SJCRH30 (cell line): ENCODE measurements at regions not wholly inside any gene's neighbourhood (a gene's known extent, or its start where the extent isn't known, plus 50 kb on each side); places are given as distances from the start of the nearest gene placed in this dataset.

Experiments
- DNase-seq, 2 experiments: peaks; one replicate each; pipeline ENCODE4 v3.0.0-alpha.2; 2015 to 2020
- H3K27ac ChIP-seq: fragments of 250-450 bp; sonication (Bioruptor Pico); 2 replicates; pipeline ENCODE4 v1.5.1; 2020; ENCODE audit warnings: mild to moderate bottlenecking, moderate library complexity
- H3K27me3 ChIP-seq: fragments of 250-450 bp; sonication (Bioruptor Pico); 2 replicates; pipeline ENCODE4 v1.5.1; 2020; ENCODE audit warnings: mild to moderate bottlenecking, moderate library complexity
- H3K36me3 ChIP-seq: fragments of 250-450 bp; sonication (Bioruptor Pico); 2 replicates; pipeline ENCODE4 v1.5.1; 2020; ENCODE audit warnings: mild to moderate bottlenecking, moderate library complexity
- H3K4me1 ChIP-seq: fragments of 250-450 bp; sonication (Bioruptor Pico); 2 replicates; pipeline ENCODE4 v1.5.1; 2020; ENCODE audit warnings: mild to moderate bottlenecking, moderate library complexity
- H3K4me3 ChIP-seq: fragments of 250-450 bp; sonication (Bioruptor Pico); 2 replicates; pipeline ENCODE4 v1.5.1; 2020; ENCODE audit warnings: mild to moderate bottlenecking, moderate library complexity
- H3K9me3 ChIP-seq: fragments of 250-450 bp; sonication (Bioruptor Pico); replicated peaks from 2 replicates; pipeline ENCODE4 v1.5.1; 2020; ENCODE audit warnings: mild to moderate bottlenecking, moderate library complexity

GRCh38 chr17:15124746-15125145, 140.4 kb downstream of the PMP22 start:
- H3K27ac ChIP-seq, result no peak overlapping the region
- no peaks in the 10 kb centered on the region for H3K9me3 ChIP-seq
- no peaks in the 10 kb centered on the region for H3K36me3 ChIP-seq
- H3K4me1 ChIP-seq, result peaks cover 4% of the 10 kb centered on the region; the same call in 1 of the 2 replicates
- no peak for DNase-seq
- H3K4me3 ChIP-seq, result no peak overlapping the region
- H3K27me3 ChIP-seq, result 0 out of 2 replicates have a peak, but pooled peaks cover 5% of the 10 kb centered on the region

GRCh38 chr17:15124264-15124595, 140.9 kb downstream of the PMP22 start:
- H3K4me3 ChIP-seq, result no peak overlapping the region
- H3K9me3 ChIP-seq, result no peaks in the 10 kb centered on the region
- no peak for DNase-seq
- no peak overlapping the region for H3K27ac ChIP-seq
- H3K27me3 ChIP-seq, result 0 out of 2 replicates have a peak, but pooled peaks cover 5% of the 10 kb centered on the region
- H3K4me1 ChIP-seq, result peaks cover 4% of the 10 kb centered on the region; the same call in 1 of the 2 replicates
- no peaks in the 10 kb centered on the region for H3K36me3 ChIP-seq

- Histone ChIP-seq H3K9me3 (no peaks in the 10 kb centered on the region), H3K36me3 (no peaks in the 10 kb centered on the region), H3K4me1 (peaks cover 4% of the 10 kb centered on the region; the same call in 1 of the 2 replicates), H3K27me3 (0 out of 2 replicates have a peak, but pooled peaks cover 5% of the 10 kb centered on the region), H3K27ac (no peak overlapping the region), H3K4me3 (no peak overlapping the region)
- peak; percentile 52 to 55 for DNase-seq
Measured at GRCh38 chr17:15123593-15124263, 141.4 kb downstream of the PMP22 start.

GRCh38 chr17:15122857-15123256, 142.3 kb downstream of the PMP22 start:
- no peaks in the 10 kb centered on the region for H3K36me3 ChIP-seq
- no peak overlapping the region for H3K4me3 ChIP-seq
- H3K4me1 ChIP-seq, result peaks cover 4% of the 10 kb centered on the region; the same call in 1 of the 2 replicates
- 0 out of 2 replicates have a peak, but pooled peaks cover 5% of the 10 kb centered on the region for H3K27me3 ChIP-seq
- DNase-seq, result no peak
- H3K9me3 ChIP-seq, result no peaks in the 10 kb centered on the region
- H3K27ac ChIP-seq, result no peak overlapping the region

- H3K4me3 ChIP-seq, result no peak overlapping the region
- no peaks in the 10 kb centered on the region for H3K36me3 ChIP-seq
- DNase-seq, result no peak
- H3K9me3 ChIP-seq, result no peaks in the 10 kb centered on the region; the same call in 1 of the 2 replicates
- H3K27ac ChIP-seq, result no peak overlapping the region
- H3K27me3 ChIP-seq, result 0 out of 2 replicates have a peak, but pooled peaks cover 5% of the 10 kb centered on the region
- peaks cover 4% of the 10 kb centered on the region; the same call in 1 of the 2 replicates for H3K4me1 ChIP-seq
Measured at GRCh38 chr17:15121426-15121825, 143.7 kb downstream of the PMP22 start.

- 0 out of 2 replicates have a peak, but pooled peaks cover 5% of the 10 kb centered on the region for H3K27me3 ChIP-seq
- no peak overlapping the region for H3K4me3 ChIP-seq
- DNase-seq, result no peak
- H3K9me3 ChIP-seq, result no peaks in the 10 kb centered on the region; the same call in 1 of the 2 replicates
- H3K27ac ChIP-seq, result no peak overlapping the region
- H3K4me1 ChIP-seq, result peaks cover 4% of the 10 kb centered on the region; the same call in 1 of the 2 replicates
- H3K36me3 ChIP-seq, result no peaks in the 10 kb centered on the region
Measured at GRCh38 chr17:15119968-15120367, 145.2 kb downstream of the PMP22 start.

- no peak overlapping the region for H3K27ac ChIP-seq
- H3K4me3 ChIP-seq, result no peak overlapping the region
- no peaks in the 10 kb centered on the region; the same call in 1 of the 2 replicates for H3K9me3 ChIP-seq
- no peaks in the 10 kb centered on the region for H3K36me3 ChIP-seq
- H3K4me1 ChIP-seq, result no peaks in the 10 kb centered on the region
- DNase-seq, result no peak
- H3K27me3 ChIP-seq, result 0 out of 2 replicates have a peak, but pooled peaks cover 2% of the 10 kb centered on the region
Measured at GRCh38 chr17:15117239-15117638, 147.9 kb downstream of the PMP22 start.

GRCh38 chr17:15112846-15113617, 152.1 kb downstream of the PMP22 start:
- H3K36me3 ChIP-seq, result no peaks in the 10 kb centered on the region

GRCh38 chr17:15109608-15110007, 155.5 kb downstream of the PMP22 start:
- Histone ChIP-seq H3K27me3 (peaks cover 10% of the 10 kb centered on the region; the same call in 1 of the 2 replicates), H3K27ac (no peak overlapping the region), H3K36me3 (no peaks in the 10 kb centered on the region), H3K4me1 (no peaks in the 10 kb centered on the region), H3K4me3 (no peak overlapping the region), H3K9me3 (no peaks in the 10 kb centered on the region)
- no peak for DNase-seq

More at GRCh38 chr17:15112846-15113617, 152.1 kb downstream of the PMP22 start:
- H3K4me3 ChIP-seq, result no peak overlapping the region
- H3K27me3 ChIP-seq, result peaks cover 10% of the 10 kb centered on the region; the same call in 1 of the 2 replicates
- no peaks in the 10 kb centered on the region for H3K4me1 ChIP-seq
- H3K27ac ChIP-seq, result no peak overlapping the region
- DNase-seq, result peak in 1 of 2 experiments; percentile 34
- H3K9me3 ChIP-seq, result no peaks in the 10 kb centered on the region; the same call in 1 of the 2 replicates

GRCh38 chr17:15108992-15109391, 156.1 kb downstream of the PMP22 start:
- H3K9me3 ChIP-seq, result no peaks in the 10 kb centered on the region
- no peaks in the 10 kb centered on the region for H3K36me3 ChIP-seq
- no peak for DNase-seq
- no peak overlapping the region for H3K27ac ChIP-seq
- H3K4me3 ChIP-seq, result no peak overlapping the region
- H3K4me1 ChIP-seq, result no peaks in the 10 kb centered on the region
- H3K27me3 ChIP-seq, result peaks cover 10% of the 10 kb centered on the region; the same call in 1 of the 2 replicates

- Histone ChIP-seq H3K27ac (no peak overlapping the region), H3K36me3 (no peaks in the 10 kb centered on the region), H3K4me3 (no peak overlapping the region), H3K9me3 (no peaks in the 10 kb centered on the region), H3K4me1 (no peaks in the 10 kb centered on the region), H3K27me3 (peaks cover 2% of the 10 kb centered on the region; the same call in 1 of the 2 replicates)
- no peak for DNase-seq
Measured at GRCh38 chr17:15106540-15106939, 158.6 kb downstream of the PMP22 start.

- H3K27me3 ChIP-seq, result peaks cover 3% of the 10 kb centered on the region
- DNase-seq, result no peak
- H3K27ac ChIP-seq, result no peak overlapping the region
- no peaks in the 10 kb centered on the region for H3K9me3 ChIP-seq
- H3K4me1 ChIP-seq, result no peaks in the 10 kb centered on the region
- no peaks in the 10 kb centered on the region for H3K36me3 ChIP-seq
- no peak overlapping the region for H3K4me3 ChIP-seq
Measured at GRCh38 chr17:15103785-15104184, 161.3 kb downstream of the PMP22 start.

- no peak for DNase-seq
- no peaks in the 10 kb centered on the region for H3K36me3 ChIP-seq
- no peak overlapping the region for H3K4me3 ChIP-seq
- H3K9me3 ChIP-seq, result no peaks in the 10 kb centered on the region
- H3K4me1 ChIP-seq, result no peaks in the 10 kb centered on the region
- H3K27ac ChIP-seq, result no peak overlapping the region
- H3K27me3 ChIP-seq, result peaks cover 12% of the 10 kb centered on the region
Measured at GRCh38 chr17:15101175-15101574, 164.0 kb downstream of the PMP22 start.

GRCh38 chr17:15096511-15096910, 168.6 kb downstream of the PMP22 start:
- no peak overlapping the region for H3K27ac ChIP-seq
- no peaks in the 10 kb centered on the region for H3K4me1 ChIP-seq
- H3K9me3 ChIP-seq, result no peaks in the 10 kb centered on the region
- no peaks in the 10 kb centered on the region for H3K36me3 ChIP-seq
- no peak overlapping the region for H3K4me3 ChIP-seq
- no peak for DNase-seq
- H3K27me3 ChIP-seq, result peaks cover 14% of the 10 kb centered on the region

- Histone ChIP-seq H3K27ac (no peak overlapping the region), H3K4me1 (no peaks in the 10 kb centered on the region), H3K4me3 (no peak overlapping the region), H3K36me3 (no peaks in the 10 kb centered on the region), H3K27me3 (peaks cover 11% of the 10 kb centered on the region), H3K9me3 (no peaks in the 10 kb centered on the region)
- no peak for DNase-seq
Measured at GRCh38 chr17:15095935-15096334, 169.2 kb downstream of the PMP22 start.
